GM21717 (cell line): ENCODE measurements at regions not wholly inside any gene's neighbourhood (a gene's known extent, or its start where the extent isn't known, plus 50 kb on each side); places are given as distances from the start of the nearest gene placed in this dataset.
"Not testable (repeated sequence)": the region's sequence is repeated elsewhere in the genome, so short reads cannot be mapped to it uniquely, and the experiment has no call there.

ENCODE experiments used
- ATAC-seq: cut with Tn5 transposase; IDR thresholded peaks from one replicate; pipeline ENCODE4 v1.9.1; 2021; ENCODE audit warnings: mild to moderate bottlenecking, moderate library complexity; ENCODE audit not compliant: unreplicated experiment

DNA sequence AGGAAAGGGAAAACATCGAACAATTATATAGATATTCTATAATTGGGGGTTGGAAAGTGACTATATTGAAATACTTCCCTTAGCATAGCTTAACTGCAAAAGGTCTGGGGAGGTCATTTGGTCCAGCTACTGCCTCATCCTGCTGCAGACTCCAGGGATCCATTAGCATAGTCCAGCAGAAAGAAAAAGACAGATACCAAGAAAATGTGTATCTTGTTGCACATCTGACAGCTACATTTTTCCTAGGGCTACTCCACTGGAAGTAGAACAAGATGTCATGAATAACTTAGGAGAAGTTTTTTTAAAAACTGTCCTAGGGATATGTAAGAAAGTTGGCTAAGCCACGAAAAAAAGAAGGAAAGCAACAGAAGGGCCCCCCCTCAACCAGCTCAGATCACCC is 92.9 kb upstream of the SLC30A5 start:
- no peak for ATAC-seq

DNA sequence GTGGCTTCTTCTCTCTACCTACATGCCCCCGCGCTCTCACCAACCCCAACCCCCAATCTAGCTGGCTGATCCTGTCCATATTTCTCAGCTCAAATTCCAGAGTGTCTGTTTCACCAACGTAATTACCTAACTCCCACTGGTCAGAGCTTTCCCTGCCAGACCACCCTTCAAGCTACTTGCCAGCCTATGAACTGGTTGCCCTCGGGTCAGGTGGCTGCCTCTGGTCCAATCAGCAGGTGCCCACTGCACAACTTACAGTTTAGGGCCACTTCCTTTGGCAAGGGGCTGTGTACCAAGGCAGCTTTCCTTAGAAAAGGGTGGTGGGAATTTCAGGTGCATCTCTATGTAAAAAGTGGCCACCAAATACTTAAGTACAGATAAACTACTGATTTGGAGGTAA is 92.2 kb upstream of the SLC30A5 start:
- ATAC-seq, result no peak

DNA sequence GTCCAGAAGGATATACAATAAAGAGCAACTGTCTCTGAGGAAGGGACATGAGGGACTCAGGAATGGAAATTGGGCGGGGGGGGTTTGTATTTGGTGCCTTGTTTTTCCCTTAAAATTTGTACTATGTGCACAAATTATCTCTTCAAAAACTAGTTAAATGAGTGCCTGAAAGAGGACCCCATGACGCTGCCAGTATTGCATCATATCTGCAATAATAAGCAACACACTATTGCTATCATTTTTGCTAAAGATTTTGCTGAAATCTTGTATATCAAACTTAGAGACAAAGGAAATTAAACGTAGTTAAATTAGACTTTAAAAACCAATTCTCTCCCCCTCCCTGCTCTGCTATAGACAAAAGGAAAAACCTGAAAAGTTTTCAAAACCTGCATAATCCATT is 89.7 kb upstream of the SLC30A5 start:
- ATAC-seq, result no peak

DNA sequence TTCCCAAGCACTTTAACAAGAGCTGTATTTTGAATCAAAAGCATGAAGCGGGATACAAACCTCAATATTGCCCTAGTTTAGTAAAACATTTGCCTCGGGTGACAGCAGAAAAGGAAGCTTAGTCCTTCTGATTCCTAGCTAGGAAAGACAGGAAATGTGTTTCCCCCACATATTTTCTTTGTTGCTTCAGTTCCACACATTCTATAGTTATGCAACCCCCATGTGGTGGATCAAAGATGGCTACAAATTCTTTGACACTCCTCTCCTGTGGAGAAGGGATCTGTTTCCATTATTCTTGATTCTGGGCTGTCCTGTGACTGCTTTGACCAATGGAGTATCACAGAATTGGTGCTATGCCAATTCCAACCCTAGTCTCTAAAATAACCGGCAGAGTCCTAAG is 89.1 kb upstream of the SLC30A5 start:
- ATAC-seq, result no peak

DNA sequence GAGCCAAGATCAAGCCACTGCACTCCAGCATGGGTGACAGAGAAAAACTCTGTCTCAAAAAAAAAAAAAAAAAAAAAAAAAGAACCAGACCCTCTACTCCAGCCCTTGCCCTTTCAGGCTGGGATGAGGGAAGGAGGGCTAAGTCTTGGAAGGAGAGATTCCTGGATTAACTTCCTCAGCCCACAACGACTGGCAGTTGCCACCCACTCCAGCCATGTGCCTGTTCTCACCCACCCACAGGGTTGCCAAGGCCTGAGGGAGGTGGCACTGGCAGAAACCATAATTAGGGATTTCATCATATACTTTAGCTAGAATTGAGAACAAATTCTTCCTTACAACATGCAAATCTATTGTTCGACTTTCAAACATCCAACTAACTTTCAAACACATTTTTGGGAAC is 87.8 kb upstream of the SLC30A5 start:
- ATAC-seq, result no peak

DNA sequence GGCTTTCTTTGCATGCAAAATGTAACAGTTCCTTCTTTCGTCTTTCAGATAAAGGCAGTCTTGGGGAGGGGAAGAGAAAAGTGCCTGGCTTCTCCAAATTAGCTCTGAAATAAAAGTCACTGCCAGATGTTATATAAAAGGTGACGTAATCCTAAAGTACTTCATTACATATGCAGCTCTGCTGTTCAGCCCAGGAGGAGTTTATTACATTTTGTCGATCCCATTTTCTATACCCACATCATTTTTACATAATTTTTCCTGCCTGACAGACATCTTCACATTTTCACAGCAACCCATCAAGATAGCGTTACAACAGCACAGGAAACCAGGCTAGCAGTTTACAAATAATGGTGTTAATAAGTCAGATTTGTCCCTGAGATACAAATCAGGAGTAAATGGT is 86.7 kb upstream of the SLC30A5 start:
- no peak for ATAC-seq

DNA sequence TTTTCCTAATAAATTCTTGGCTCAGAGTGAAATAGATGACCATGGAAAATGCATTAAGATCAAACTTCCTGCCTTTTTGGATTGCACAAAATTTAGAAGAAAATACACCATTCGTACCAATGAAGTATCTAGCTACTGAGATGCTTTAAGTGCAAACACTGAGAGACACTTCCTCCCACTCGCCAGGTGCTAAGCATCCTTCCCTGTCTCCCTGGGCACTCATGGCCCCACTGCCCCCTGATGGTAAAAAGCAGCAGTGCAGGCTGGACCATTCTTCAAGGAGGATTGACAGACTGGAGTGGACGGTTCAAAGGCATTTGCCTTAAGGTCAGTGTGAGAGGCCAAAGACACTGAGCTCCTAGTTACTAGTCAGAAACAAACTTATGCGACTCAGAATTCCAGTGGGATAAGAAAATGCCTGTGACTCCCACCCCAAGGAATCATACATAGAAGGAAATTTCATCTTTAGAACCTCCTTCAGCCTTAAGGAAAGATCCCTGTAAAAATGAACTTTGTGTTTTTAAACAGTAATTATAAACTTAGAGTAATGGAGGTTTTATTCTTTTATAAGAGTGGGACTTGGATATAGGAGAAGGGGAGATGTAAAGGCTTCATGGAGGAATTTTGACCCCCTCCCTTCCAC is 86.0 kb upstream of the SLC30A5 start:
- peak; percentile 83 for ATAC-seq

DNA sequence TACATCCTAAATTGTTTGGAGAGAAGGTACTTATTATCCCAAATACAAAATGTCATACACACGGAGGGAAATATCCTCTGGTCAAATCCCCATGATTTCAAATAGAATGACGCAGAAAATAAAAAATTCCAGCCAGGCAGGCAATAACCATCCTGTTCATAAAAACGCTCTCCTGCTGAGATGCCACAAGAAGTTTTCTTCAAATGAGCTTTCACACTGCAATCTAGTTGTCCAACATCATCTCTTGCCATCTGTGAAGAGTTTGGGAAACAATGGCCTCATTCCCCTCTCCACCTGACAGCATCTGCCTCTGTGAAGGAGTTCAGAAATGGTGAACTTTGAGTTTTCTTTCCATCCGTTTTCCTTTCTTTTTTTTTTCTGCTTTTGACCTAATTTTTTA is 83.3 kb upstream of the SLC30A5 start:
- no peak for ATAC-seq

DNA sequence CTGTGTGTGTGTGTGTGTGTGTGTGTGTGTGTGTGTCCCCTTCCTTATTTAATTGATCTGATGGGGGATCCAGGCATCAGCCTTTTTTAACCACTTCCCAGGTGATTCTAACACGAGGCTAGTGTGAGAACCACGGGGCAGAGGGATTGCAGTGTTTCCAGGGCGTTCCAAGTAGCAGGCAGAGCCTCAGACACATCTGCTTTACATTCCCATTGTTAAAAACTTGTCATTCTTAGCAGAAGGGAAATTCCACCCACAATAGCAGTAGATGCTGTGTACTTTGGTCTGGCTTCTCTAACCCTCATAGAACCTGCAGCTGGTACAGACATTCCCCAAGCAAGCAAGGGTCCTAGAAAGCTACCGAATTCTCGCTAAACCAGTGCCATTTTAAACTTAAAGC is 81.9 kb upstream of the SLC30A5 start:
- ATAC-seq, result no peak

DNA sequence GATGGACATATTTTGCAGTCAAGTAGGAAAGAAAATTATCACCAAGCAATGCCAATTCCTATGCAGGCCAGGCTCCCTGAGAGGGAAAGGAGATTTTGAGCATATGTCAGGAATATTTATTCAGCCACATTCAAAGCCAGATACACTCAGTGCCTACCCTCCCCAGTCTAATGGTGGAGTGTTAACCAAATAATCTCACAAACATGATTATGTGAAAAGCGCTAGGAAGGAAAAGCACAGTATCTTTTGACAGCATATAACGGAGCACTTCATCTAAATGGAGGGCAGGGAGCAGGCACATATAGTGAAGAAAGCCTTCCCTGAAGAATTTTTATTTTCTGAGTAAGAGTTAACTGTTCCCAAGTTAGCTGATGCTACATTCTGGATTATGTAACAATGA is 80.3 kb upstream of the SLC30A5 start:
- no peak for ATAC-seq

DNA sequence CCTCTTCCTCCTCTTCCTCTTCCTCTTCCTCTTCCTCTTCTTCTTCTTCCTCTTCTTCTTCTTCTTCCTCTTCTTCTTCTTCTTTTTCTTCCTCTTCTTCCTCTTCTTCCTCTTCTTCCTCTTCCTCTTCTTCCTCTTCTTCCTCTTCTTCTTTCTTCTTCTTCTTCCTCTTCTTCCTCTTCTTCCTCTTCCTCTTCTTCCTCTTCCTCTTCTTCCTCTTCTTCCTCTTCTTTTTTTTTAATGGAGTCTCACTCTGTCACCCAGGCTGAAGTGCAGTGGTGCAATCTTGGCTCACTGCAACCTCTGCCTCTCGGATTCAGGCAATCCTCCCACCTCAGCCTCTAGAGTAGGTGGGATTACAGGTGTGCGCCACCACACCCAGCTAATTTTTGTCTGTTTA is 79.8 kb upstream of the SLC30A5 start:
- ATAC-seq, result not testable (repeated sequence)

DNA sequence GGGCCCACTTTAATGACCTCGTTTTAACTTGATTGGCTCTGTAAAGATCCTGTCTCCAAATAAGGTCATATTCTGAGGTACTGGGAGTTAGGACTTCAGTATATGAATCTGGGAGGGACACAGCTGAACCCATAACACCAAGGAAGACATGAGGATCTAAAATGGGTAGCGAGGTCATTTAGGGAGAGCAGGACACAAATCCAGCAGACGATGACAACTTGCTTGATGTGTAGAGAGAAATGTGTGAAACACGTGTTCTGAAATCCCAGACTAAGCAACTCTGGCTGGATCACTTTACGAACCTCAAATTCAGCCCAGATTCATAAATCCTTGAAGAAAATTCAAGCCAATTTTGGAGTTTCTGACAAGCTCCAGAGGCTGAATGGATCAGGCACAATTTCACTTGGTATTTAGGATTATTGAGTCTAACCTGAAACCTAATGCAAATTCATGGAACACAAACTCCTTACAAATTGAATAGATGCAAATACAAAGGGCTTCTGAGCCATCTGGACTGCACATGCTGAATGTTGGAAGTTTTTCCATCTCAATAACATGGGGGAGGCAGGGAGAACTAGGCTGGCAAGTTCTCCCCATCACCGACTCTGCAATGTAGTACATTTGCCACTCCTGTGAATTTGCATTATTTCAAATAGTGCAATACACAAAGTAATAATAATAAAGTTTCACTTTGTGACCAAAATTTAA is 74.0 kb upstream of the SLC30A5 start:
- no peak for ATAC-seq

DNA sequence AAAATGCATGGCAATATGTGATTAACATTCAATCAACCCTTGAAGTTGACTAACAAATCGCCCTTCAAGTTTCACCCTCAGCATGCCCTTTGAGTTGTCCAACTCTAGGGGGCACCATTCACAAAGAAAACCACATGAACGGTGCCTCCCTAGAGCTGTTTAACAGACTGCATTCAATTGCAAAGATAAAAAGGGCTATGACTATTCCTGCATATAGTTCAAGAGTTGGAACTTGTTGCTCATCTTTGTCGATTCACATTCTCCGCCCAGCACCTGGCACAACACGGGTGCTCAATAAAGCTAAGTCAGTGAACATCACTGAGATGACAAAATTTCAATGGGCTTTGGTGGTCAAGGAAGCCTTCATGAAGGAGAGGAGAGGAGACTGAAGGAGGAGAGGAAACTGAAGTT is 69.6 kb upstream of the SLC30A5 start:
- no peak for ATAC-seq

DNA sequence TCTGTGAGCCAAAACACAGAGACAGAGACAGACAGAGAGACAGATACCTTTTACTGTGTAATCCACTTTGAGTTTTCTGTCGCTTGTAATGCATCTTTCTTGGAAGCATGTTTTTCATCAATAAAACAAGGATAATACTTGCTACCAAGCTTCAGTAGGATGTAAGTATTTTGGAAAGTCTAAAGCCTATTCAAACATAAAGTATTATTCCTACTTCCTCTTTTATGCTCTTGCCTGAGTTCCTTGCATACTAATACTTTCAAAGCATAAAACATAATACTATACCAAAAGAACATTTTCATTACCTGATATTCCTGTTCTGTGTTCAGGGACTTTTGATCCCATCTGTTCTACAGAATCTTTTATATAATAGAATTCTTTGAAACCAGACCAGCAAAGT is 64.5 kb upstream of the SLC30A5 start:
- no peak for ATAC-seq

DNA sequence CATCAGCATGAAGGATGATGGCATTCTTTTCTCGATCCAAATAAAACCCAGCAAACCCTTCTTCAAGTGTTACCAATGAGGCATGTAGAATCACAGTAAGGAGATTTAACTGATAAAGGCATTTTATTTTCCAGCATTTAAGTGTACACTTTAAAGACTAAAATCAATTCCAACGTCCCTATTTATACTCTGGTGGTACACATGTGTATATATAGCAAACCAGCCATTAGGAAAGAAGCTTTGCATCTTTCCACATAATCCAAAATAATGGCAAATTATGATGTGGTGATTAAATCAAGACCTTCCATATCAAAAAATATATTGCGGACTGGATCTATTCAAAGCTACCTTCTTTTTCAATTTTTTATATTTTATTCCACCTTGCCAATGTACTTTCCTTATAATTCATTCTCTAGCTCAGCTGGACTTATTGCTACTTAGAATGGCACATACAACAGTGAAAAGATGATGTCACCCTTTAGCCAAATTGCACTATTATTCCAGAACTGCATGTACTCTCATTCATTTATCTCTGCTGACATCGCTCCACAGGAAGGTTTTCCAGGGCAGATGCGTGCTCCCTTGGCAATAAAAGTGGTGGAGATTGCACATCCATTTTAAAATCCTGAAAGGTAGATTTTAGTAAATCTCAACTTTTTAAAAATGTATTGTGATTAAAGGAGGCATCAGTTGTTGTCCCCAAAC is 63.3 kb upstream of the SLC30A5 start:
- no peak for ATAC-seq

DNA sequence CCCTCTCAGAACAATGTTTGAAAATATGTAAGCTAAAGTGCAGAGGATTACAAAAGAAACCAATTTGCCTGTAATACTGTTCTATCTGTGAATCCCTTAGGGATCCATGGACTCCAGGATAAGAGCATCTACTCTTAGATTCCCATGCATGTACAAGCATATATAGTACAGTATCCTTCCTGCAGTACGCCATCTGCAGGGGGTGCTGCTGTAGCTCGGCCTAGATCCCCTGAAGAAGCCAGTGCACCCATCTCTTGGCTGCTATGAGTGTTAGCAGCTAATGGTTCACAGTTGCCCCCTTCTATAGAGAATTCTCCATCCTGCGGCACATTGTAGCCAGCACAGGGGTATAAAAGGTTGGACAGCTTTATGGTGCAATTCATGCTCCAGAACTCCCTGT is 61.8 kb upstream of the SLC30A5 start:
- no peak for ATAC-seq

DNA sequence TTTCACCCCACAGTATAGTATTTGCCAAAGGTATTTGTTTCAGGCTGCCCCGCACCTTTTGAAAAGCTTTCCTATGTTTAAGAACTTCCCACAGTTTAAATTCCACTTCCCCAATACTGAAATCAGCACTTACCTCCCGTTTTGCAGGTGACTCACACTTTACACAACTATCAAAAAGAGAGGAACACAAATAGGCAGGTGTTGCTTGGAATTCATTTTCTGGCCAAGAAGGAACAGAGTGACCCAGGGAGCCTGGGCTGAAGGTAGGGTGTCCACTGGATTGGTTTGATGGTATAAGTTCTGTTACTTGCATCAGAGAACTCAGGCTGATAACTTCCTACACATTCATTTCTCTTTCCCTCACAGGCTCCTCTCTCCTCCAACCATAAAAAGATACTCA is 60.1 kb upstream of the SLC30A5 start:
- no peak for ATAC-seq

DNA sequence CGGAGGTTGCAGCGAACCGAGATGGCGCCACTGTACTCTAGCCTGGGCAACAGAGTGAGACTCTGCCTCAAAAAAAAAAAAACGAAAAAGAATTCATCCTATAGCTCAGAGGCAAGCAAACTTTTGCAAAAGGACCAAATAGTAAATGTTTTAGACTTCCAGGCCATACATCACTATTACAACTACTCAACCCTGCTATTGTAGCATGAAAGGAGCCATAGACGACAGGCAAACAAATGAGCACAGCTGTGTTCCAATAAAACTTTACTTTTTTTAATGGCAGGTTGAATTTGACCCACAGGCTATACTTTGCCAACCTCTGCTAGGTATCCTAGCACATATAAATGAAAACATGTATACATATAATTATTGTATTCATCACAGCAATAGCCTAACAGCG is 58.9 kb upstream of the SLC30A5 start:
- no peak for ATAC-seq

DNA sequence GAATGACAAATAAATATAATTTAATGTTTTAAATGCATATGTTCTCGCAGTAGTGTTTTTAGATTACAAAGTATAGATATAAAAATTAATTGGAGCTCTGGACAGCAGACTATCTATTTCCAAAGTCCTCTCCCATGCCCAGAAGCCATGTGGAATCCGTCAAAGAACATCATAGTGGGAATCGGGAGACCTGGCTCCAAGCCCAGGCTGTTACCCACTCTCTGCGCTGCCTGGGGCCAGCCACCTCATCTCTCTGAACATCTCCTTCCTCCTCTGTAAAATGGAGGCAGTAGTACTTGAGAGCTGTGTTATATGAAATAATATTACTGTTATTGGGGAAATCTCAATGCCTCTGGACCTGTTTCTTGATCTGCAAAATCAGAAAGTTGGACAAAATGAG is 58.1 kb upstream of the SLC30A5 start:
- ATAC-seq, result no peak

DNA sequence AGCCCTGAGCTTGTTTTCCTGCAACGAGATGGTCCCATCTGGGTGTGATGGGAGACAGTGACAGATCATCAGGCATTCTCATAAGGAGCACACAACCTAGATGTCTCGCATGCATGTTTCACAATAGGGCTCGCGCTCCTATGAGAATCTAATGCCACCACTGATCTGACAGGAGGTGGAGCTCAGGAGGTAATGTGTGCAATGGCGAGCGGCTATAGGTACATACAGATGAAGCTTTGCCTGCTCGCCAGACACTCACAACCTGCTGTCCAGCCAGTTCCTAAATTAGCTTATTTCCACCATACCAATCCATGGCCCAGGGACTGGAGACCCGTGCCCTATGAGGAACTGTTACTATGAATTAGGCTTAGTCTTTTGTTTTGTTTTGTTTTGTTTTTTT is 55.3 kb upstream of the SLC30A5 start:
- no peak for ATAC-seq

DNA sequence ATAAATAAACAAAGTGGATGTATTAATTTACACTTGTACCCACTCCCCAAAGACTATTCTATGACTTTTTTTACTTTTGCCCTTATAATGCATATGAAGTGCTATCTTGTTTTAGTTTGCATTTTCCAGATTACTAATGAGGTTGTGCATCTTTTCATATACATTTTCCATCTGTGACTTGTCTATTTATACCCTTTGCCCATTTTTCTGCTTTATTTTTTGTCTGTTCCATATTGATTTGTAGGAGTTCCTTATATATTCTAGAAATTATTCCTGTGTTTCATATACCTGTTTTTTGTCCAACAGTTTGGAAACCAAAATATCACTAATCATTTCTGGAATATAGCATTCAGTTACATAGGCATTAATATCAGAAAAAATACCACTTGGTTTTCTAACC is 54.0 kb upstream of the SLC30A5 start:
- ATAC-seq, result no peak

DNA sequence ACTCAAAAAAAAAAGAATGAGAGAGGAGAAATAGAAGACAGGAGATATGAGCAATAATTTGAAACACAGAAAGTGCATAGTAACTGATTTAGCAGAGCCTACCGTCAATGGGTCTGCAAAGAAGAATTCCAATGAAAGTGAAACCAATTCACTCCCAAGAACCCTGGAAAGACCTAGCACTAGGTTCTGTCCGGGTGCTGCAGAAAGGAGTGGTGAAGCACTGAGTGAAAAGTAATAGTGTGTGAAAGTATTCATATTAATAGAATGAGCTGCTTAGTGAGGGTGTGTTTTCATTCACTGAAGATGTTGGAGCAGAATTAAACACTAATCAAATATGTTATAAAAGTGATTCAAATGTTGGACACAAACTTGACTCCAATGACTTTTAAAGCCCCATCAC is 51.3 kb upstream of the SLC30A5 start:
- ATAC-seq, result peak; percentile 16
